Liver (tissue), 8 donors: ENCODE measurements at regions not wholly inside any gene's neighbourhood (a gene's known extent, or its start where the extent isn't known, plus 50 kb on each side); places are given as distances from the start of the nearest gene placed in this dataset.

Experiments used
- DNase-seq: peaks from one replicate; pipeline ENCODE4 v3.0.0-alpha.2; 2017; ENCODE audit warnings: low spot score
- H3K27ac ChIP-seq, 2 donors: one replicate each; pipeline ENCODE4 v1.7.0; 2013; ENCODE audit warnings: inconsistent platforms in 2 of 2, low read length in 2 of 2, control low read depth in 1 of 2, low read depth in 1 of 2, mild to moderate bottlenecking in 1 of 2
- H3K27me3 ChIP-seq, 4 donors: one replicate each; pipeline versions ENCODE4 v1.6.1 to v1.7.0; 2013; ENCODE audit warnings: low read length in 3 of 4, inconsistent platforms in 1 of 4, mild to moderate bottlenecking in 1 of 4, moderate library complexity in 1 of 4; ENCODE audit not compliant: control insufficient read depth in 4 of 4, insufficient read depth in 4 of 4
- H3K36me3 ChIP-seq, 4 donors: one replicate each; pipeline versions ENCODE4 v1.6.1 to v1.7.0; 2013; ENCODE audit warnings: low read length in 3 of 4, mild to moderate bottlenecking in 3 of 4, low read depth in 1 of 4, moderate library complexity in 1 of 4; ENCODE audit not compliant: control insufficient read depth in 4 of 4, insufficient read depth in 3 of 4
- H3K4me1 ChIP-seq, 4 donors: one replicate each; pipeline versions ENCODE4 v1.6.1 to v1.7.0; 2013; ENCODE audit warnings: low read length in 3 of 4, mild to moderate bottlenecking in 3 of 4, moderate library complexity in 1 of 4; ENCODE audit not compliant: control insufficient read depth in 4 of 4, insufficient read depth in 4 of 4
- H3K4me3 ChIP-seq, 3 donors: one replicate each; pipeline versions ENCODE4 v1.6.1 to v1.7.0; 2013; ENCODE audit warnings: low read length in 3 of 3, control low read depth in 1 of 3, low read depth in 1 of 3, mild to moderate bottlenecking in 1 of 3
- H3K9ac ChIP-seq, 2 donors: one replicate each; pipeline ENCODE4 v1.7.0; 2013; ENCODE audit warnings: low read length in 2 of 2, mild to moderate bottlenecking in 2 of 2, moderate library complexity in 2 of 2, control low read depth in 1 of 2, low read depth in 1 of 2
- H3K9me3 ChIP-seq, 4 donors: one replicate each; pipeline versions ENCODE4 v1.6.1 to v1.7.0; 2013; ENCODE audit warnings: low read length in 3 of 4; ENCODE audit not compliant: control insufficient read depth in 4 of 4
- EGR1 ChIP-seq, 2 donors: IDR thresholded peaks; 2 replicates each; pipeline ENCODE4 v1.6.1; 2016 to 2018; ENCODE audit warnings: antibody characterized with exemption in 2 of 2, low read depth in 2 of 2
- FOXA1 ChIP-seq: IDR thresholded peaks from 2 replicates; pipeline ENCODE4 v1.6.1; 2016; ENCODE audit warnings: antibody characterized with exemption
- FOXA2 ChIP-seq: IDR thresholded peaks from 2 replicates; pipeline ENCODE4 v1.6.1; 2016; ENCODE audit warnings: antibody characterized with exemption
- GABPA ChIP-seq, 2 donors: IDR thresholded peaks in 1 of 2; conservative IDR thresholded peaks in 1 of 2; 2 replicates each; pipeline ENCODE4 v1.6.1; 2016; ENCODE audit warnings: antibody characterized with exemption in 2 of 2, mild to moderate bottlenecking in 1 of 2, moderate library complexity in 1 of 2
- HNF4A ChIP-seq, 2 donors: conservative IDR thresholded peaks; 2 replicates each; pipeline ENCODE4 v1.6.1; 2016; ENCODE audit warnings: antibody characterized with exemption in 2 of 2, mild to moderate bottlenecking in 2 of 2
- HNF4G ChIP-seq: IDR thresholded peaks from 2 replicates; pipeline ENCODE4 v1.6.1; 2016; ENCODE audit warnings: antibody characterized with exemption
- JUND ChIP-seq, 2 donors: IDR thresholded peaks; 2 replicates each; pipeline ENCODE4 v1.6.1; 2016; ENCODE audit warnings: antibody characterized with exemption in 2 of 2
- NR2F2 ChIP-seq: IDR thresholded peaks from 2 replicates; pipeline ENCODE4 v1.6.1; 2016; ENCODE audit warnings: antibody characterized with exemption
- RAD21 ChIP-seq, 2 donors: IDR thresholded peaks; 2 replicates each; pipeline ENCODE4 v1.6.1; 2016; ENCODE audit warnings: antibody characterized with exemption in 2 of 2, mild to moderate bottlenecking in 2 of 2
- REST ChIP-seq: IDR thresholded peaks from 2 replicates; pipeline ENCODE4 v1.6.1; 2016; ENCODE audit warnings: antibody characterized with exemption, mild to moderate bottlenecking
- RXRA ChIP-seq, 2 donors: IDR thresholded peaks; 2 replicates each; pipeline ENCODE4 v1.6.1; 2017 to 2018; ENCODE audit warnings: antibody characterized with exemption in 2 of 2, mild to moderate bottlenecking in 1 of 2
- SP1 ChIP-seq: IDR thresholded peaks from 2 replicates; pipeline ENCODE4 v1.6.1; 2018; ENCODE audit warnings: antibody characterized with exemption, mild to moderate bottlenecking
- TAF1 ChIP-seq: conservative IDR thresholded peaks from 2 replicates; pipeline ENCODE4 v1.6.1; 2016; ENCODE audit warnings: antibody characterized with exemption, mild to moderate bottlenecking
- YY1 ChIP-seq: IDR thresholded peaks from 2 replicates; pipeline ENCODE4 v1.6.1; 2016; ENCODE audit warnings: antibody characterized with exemption, mild to moderate bottlenecking
- ZBTB33 ChIP-seq: IDR thresholded peaks from 2 replicates; pipeline ENCODE4 v1.6.1; 2016; ENCODE audit warnings: antibody characterized with exemption
- WGBS: extraction: QIAGEN DNeasy Blood & Tissue Kit; methylation state at CpG from one replicate; pipeline ENCODE4 v1.1.7; 2013; 5-methylcytosine and 5-hydroxymethylcytosine counted together
- TF ChIP-seq, protein P1 (sequence below): fragments of 150-350 bp; IDR thresholded peaks from 2 replicates; pipeline ENCODE4 v1.5.1; 2017; ENCODE audit warnings: improper control_type of control experiment, low read depth, low read length; ENCODE audit not compliant: missing input control
- TF ChIP-seq, protein P2 (sequence below): IDR thresholded peaks from 2 replicates; pipeline ENCODE4 v1.6.1; 2016; ENCODE audit warnings: antibody characterized with exemption
- TF ChIP-seq, protein P3 (sequence below): IDR thresholded peaks from 2 replicates; pipeline ENCODE4 v1.6.1; 2016; ENCODE audit warnings: antibody characterized with exemption
- donor health status: healthy.
- donor health status: healthy.
- donor health status: healthy.
- donor health status: healthy.
- donor health status: healthy.

GRCh38 chr12:127448906-127449305, 818.1 kb upstream of the TMEM132C start:
- Histone ChIP-seq H3K27ac (no peak overlapping the region), H3K4me1 (no peaks in the 10 kb centered on the region), H3K27me3 (peaks cover 0 to 4% (median 0%) of the 10 kb centered on the region in 4 donors), H3K9me3 (no peaks in the 10 kb centered on the region), H3K9ac (no peak overlapping the region), H3K4me3 (no peak overlapping the region), H3K36me3 (no peaks in the 10 kb centered on the region)
- 60% methylated on average over 5 of the region's 5 CpGs for WGBS
- no peak for DNase-seq
- no peak for TF ChIP-seq FOXA2
- TF ChIP-seq TAF1, result no peak
- TF ChIP-seq, protein P1, sequence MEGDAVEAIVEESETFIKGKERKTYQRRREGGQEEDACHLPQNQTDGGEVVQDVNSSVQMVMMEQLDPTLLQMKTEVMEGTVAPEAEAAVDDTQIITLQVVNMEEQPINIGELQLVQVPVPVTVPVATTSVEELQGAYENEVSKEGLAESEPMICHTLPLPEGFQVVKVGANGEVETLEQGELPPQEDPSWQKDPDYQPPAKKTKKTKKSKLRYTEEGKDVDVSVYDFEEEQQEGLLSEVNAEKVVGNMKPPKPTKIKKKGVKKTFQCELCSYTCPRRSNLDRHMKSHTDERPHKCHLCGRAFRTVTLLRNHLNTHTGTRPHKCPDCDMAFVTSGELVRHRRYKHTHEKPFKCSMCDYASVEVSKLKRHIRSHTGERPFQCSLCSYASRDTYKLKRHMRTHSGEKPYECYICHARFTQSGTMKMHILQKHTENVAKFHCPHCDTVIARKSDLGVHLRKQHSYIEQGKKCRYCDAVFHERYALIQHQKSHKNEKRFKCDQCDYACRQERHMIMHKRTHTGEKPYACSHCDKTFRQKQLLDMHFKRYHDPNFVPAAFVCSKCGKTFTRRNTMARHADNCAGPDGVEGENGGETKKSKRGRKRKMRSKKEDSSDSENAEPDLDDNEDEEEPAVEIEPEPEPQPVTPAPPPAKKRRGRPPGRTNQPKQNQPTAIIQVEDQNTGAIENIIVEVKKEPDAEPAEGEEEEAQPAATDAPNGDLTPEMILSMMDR, result no peak
- TF ChIP-seq RXRA (IDR thresholded peaks at IDR 0.05), result no peak
- TF ChIP-seq EGR1 (IDR thresholded peaks at IDR 0.05; ENCODE audit: low read depth in 2 of 2), result no peak

- TF ChIP-seq JUND (IDR thresholded peaks at IDR 0.05), result no peak
- no peak for TF ChIP-seq FOXA1
- no peak for TF ChIP-seq YY1
- no peak for TF ChIP-seq HNF4A (conservative IDR thresholded peaks at IDR 0.05)
- TF ChIP-seq, protein P2, sequence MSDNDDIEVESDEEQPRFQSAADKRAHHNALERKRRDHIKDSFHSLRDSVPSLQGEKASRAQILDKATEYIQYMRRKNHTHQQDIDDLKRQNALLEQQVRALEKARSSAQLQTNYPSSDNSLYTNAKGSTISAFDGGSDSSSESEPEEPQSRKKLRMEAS, result no peak
- no peak for TF ChIP-seq HNF4G
- TF ChIP-seq RXRA (IDR thresholded peaks at IDR 0.05), result no peak
- TF ChIP-seq SP1, result no peak
- no peak for TF ChIP-seq TAF1
- no peak for TF ChIP-seq ZBTB33
- no peak for TF ChIP-seq GABPA (IDR thresholded peaks at IDR 0.05 in 1 of 2, conservative IDR thresholded peaks at IDR 0.05 in 1 of 2)
- TF ChIP-seq, protein P3, sequence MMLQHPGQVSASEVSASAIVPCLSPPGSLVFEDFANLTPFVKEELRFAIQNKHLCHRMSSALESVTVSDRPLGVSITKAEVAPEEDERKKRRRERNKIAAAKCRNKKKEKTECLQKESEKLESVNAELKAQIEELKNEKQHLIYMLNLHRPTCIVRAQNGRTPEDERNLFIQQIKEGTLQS, result no peak
- TF ChIP-seq NR2F2, result no peak
- no peak for TF ChIP-seq EGR1 (IDR thresholded peaks at IDR 0.05; ENCODE audit: low read depth in 2 of 2)
- no peak for TF ChIP-seq RAD21 (IDR thresholded peaks at IDR 0.05)
- TF ChIP-seq, protein P1, result no peak
- no peak for TF ChIP-seq REST
- no peak for TF ChIP-seq FOXA2
- no peak for DNase-seq
These were observed 816.1 kb upstream of the TMEM132C start for GRCh38 chr12:127450826-127451225.

More at GRCh38 chr12:127450826-127451225, 816.1 kb upstream of the TMEM132C start:
- Histone ChIP-seq H3K4me3 (no peak overlapping the region), H3K9ac (no peak overlapping the region), H3K36me3 (no peaks in the 10 kb centered on the region), H3K9me3 (no peaks in the 10 kb centered on the region), H3K27me3 (peaks cover 0 to 4% (median 2%) of the 10 kb centered on the region in 4 donors), H3K4me1 (no peaks in the 10 kb centered on the region), H3K27ac (no peak overlapping the region)
- WGBS, result 29% methylated on average over 2 of the region's 2 CpGs
